ENCODE measurements at regions not wholly inside any gene's neighbourhood (a gene's known extent, or its start where the extent isn't known, plus 50 kb on each side); places are given as distances from the start of the nearest gene placed in this dataset.

- no peak for DNase-seq
- H3K36me3 Mint-ChIP-seq (ENCODE audit: low read depth) = no peaks in the 10 kb centered on the region
- H3K4me1 Mint-ChIP-seq = peaks cover 12% of the 10 kb centered on the region
- peaks cover 12% of the 10 kb centered on the region for H3K27me3 Mint-ChIP-seq (ENCODE audit: low read depth, poor library complexity)
- TF ChIP-seq, protein P1, sequence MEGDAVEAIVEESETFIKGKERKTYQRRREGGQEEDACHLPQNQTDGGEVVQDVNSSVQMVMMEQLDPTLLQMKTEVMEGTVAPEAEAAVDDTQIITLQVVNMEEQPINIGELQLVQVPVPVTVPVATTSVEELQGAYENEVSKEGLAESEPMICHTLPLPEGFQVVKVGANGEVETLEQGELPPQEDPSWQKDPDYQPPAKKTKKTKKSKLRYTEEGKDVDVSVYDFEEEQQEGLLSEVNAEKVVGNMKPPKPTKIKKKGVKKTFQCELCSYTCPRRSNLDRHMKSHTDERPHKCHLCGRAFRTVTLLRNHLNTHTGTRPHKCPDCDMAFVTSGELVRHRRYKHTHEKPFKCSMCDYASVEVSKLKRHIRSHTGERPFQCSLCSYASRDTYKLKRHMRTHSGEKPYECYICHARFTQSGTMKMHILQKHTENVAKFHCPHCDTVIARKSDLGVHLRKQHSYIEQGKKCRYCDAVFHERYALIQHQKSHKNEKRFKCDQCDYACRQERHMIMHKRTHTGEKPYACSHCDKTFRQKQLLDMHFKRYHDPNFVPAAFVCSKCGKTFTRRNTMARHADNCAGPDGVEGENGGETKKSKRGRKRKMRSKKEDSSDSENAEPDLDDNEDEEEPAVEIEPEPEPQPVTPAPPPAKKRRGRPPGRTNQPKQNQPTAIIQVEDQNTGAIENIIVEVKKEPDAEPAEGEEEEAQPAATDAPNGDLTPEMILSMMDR (IDR thresholded peaks at IDR 0.05) = no peak
- H3K4me3 Mint-ChIP-seq = no peak overlapping the region
- no peak overlapping the region for H3K27ac Mint-ChIP-seq
- peaks cover 3% of the 10 kb centered on the region for H3K9me3 Mint-ChIP-seq
These were observed 50.1 kb upstream of the INPP5A start for GRCh38 chr10:132487241-132488135.
